SK-N-SH (cell line): ENCODE measurements at regions not wholly inside any gene's neighbourhood (a gene's known extent, or its start where the extent isn't known, plus 50 kb on each side); places are given as distances from the start of the nearest gene placed in this dataset.

Source experiments
- CTCF ChIP-seq: fragments of 200-600 bp; sonication (generic); IDR thresholded peaks from 2 replicates; pipeline ENCODE4 v1.6.1; 2017; ENCODE audit warnings: antibody characterized with exemption, mild to moderate bottlenecking, moderate library complexity
- EP300 ChIP-seq, 2 experiments: IDR thresholded peaks; 2 replicates each; pipeline versions ENCODE4 v1.4.0 to v1.6.1; 2012; ENCODE audit warnings: borderline replicate concordance in 1 of 2, low read depth in 1 of 2, low read length in 1 of 2
- RFX5 ChIP-seq: IDR thresholded peaks from 2 replicates; pipeline ENCODE4 v1.6.1; 2012; ENCODE audit warnings: mild to moderate bottlenecking, improper control_type of control experiment, low read length
- TAF1 ChIP-seq: IDR thresholded peaks from 2 replicates; pipeline ENCODE4 v1.6.1; 2012; ENCODE audit warnings: low read depth, mild to moderate bottlenecking, low read length, moderate library complexity, borderline replicate concordance
- USF1 ChIP-seq: IDR thresholded peaks from 2 replicates; pipeline ENCODE4 v1.4.0; 2012; ENCODE audit warnings: low read depth, borderline replicate concordance
- USF2 ChIP-seq: fragments of 150-350 bp; IDR thresholded peaks from 2 replicates; pipeline ENCODE4 v1.6.1; 2017; ENCODE audit warnings: antibody characterized with exemption, low read length, low read depth, borderline replicate concordance
- TF ChIP-seq, protein P1 (sequence below): IDR thresholded peaks from 2 replicates; pipeline ENCODE4 v1.6.1; 2012; ENCODE audit warnings: mild to moderate bottlenecking, low read depth, low read length, moderate library complexity

DNA sequence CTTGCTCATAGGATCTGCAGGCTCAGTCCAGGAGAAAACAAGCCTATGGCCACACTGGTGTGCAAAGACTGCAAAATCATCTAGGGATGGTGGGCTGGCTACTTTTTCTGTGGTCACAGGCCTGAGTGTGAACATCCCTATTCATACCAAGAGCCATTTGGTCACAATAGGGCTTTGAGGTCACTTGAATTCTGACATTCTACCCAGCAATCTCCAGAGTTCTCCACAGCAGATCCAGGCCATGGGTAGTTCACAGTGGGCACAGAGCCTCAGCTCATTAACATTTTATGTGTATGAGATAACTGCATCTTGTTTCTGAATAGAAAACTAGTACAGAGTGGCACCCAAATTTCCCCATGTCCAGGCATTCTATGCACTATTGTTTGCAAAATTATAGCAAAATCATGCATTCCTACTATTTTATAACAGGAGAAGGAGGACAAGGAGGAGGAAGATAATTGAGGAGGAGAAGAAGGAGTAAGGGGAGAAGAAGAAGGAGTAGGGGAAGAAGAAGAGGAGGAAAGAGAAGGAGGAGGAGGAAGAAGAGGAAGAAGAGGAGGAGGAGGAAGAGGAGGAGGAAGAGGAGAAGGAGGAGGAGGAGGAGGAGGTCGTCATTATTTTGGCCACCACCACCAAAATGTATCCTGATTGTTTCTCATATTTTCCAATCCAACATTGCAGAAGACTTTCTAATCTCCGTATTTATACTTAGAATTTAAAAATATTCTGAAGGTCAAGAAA lies 129.0 kb downstream of the SEMA6D start:
- TF ChIP-seq CTCF: no peak
- TF ChIP-seq RFX5: no peak
- no peak for TF ChIP-seq USF2
- no peak for TF ChIP-seq TAF1
- TF ChIP-seq EP300 (IDR thresholded peaks at IDR 0.05; ENCODE audit: borderline replicate concordance in 1 of 2, low read depth in 1 of 2, low read length in 1 of 2): no peak
- TF ChIP-seq, protein P1, sequence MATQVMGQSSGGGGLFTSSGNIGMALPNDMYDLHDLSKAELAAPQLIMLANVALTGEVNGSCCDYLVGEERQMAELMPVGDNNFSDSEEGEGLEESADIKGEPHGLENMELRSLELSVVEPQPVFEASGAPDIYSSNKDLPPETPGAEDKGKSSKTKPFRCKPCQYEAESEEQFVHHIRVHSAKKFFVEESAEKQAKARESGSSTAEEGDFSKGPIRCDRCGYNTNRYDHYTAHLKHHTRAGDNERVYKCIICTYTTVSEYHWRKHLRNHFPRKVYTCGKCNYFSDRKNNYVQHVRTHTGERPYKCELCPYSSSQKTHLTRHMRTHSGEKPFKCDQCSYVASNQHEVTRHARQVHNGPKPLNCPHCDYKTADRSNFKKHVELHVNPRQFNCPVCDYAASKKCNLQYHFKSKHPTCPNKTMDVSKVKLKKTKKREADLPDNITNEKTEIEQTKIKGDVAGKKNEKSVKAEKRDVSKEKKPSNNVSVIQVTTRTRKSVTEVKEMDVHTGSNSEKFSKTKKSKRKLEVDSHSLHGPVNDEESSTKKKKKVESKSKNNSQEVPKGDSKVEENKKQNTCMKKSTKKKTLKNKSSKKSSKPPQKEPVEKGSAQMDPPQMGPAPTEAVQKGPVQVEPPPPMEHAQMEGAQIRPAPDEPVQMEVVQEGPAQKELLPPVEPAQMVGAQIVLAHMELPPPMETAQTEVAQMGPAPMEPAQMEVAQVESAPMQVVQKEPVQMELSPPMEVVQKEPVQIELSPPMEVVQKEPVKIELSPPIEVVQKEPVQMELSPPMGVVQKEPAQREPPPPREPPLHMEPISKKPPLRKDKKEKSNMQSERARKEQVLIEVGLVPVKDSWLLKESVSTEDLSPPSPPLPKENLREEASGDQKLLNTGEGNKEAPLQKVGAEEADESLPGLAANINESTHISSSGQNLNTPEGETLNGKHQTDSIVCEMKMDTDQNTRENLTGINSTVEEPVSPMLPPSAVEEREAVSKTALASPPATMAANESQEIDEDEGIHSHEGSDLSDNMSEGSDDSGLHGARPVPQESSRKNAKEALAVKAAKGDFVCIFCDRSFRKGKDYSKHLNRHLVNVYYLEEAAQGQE: no peak
- no peak for TF ChIP-seq USF1
